HG03521 (cell line): ENCODE measurements at regions not wholly inside any gene's neighbourhood (a gene's known extent, or its start where the extent isn't known, plus 50 kb on each side); places are given as distances from the start of the nearest gene placed in this dataset.

Source experiments
- ATAC-seq: cut with Tn5 transposase; IDR thresholded peaks from one replicate; pipeline ENCODE4 v1.9.1; 2021; ENCODE audit warnings: mild to moderate bottlenecking, moderate library complexity; ENCODE audit not compliant: unreplicated experiment

GRCh38 chr6:159358562-159358961 lies 189.4 kb downstream of the FNDC1 start:
- ATAC-seq, result no peak

GRCh38 chr6:159357211-159357915 lies 188.2 kb downstream of the FNDC1 start:
- no peak for ATAC-seq

GRCh38 chr6:159353193-159353592 lies 184.0 kb downstream of the FNDC1 start:
- no peak for ATAC-seq

GRCh38 chr6:159351707-159352106 lies 182.5 kb downstream of the FNDC1 start:
- ATAC-seq, result no peak

GRCh38 chr6:159349915-159350314 lies 180.7 kb downstream of the FNDC1 start:
- no peak for ATAC-seq

- ATAC-seq, result no peak
Measured at GRCh38 chr6:159343709-159344108, 174.5 kb downstream of the FNDC1 start.

GRCh38 chr6:159342146-159342545 lies 172.9 kb downstream of the FNDC1 start:
- ATAC-seq, result no peak

GRCh38 chr6:159334068-159334467 lies 164.9 kb downstream of the FNDC1 start:
- no peak for ATAC-seq

GRCh38 chr6:159331451-159331850 lies 162.3 kb downstream of the FNDC1 start:
- no peak for ATAC-seq

- no peak for ATAC-seq
Measured at GRCh38 chr6:159329081-159329480, 159.9 kb downstream of the FNDC1 start.

GRCh38 chr6:159328052-159328451 lies 158.9 kb downstream of the FNDC1 start:
- ATAC-seq, result no peak

GRCh38 chr6:159325476-159325875 lies 156.3 kb downstream of the FNDC1 start:
- no peak for ATAC-seq

GRCh38 chr6:159324596-159324995 lies 155.4 kb downstream of the FNDC1 start:
- ATAC-seq, result no peak
